ENCODE measurements at regions not wholly inside any gene's neighbourhood (a gene's known extent, or its start where the extent isn't known, plus 50 kb on each side); places are given as distances from the start of the nearest gene placed in this dataset.
A peak's percentile ranks its signal among the peaks of the same experiment; 100 is the strongest.
"Not testable (repeated sequence)": the region's sequence is repeated elsewhere in the genome, so short reads cannot be mapped to it uniquely, and the experiment has no call there.

GRCh38 chr3:145578471-145578870 is 582.5 kb downstream of the PLOD2 start:
- DNase-seq (ENCODE audit: low read depth): no peak

- DNase-seq (ENCODE audit: low read depth): no peak
Observed at GRCh38 chr3:145581694-145582093, 579.3 kb downstream of the PLOD2 start.

DNA sequence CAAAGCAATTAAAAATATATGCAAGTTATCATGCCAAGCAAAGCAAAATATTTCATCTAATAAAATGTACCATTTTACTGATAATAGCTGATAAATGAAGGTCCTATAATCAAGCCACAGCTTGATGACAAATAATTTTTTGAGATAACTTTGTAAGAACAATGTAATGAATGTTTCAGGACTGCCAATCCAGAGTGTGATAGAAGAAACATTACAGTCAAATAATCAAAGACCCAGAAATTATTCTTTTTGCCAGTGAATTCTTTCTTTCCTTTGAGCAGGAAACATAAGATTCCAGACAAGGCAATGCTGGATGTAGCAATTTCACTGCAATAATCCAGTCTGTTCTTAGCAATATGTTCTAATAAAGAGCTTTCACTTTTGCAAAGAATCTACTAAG is 556.1 kb downstream of the PLOD2 start:
- DNase-seq (ENCODE audit: low read depth): no peak

- no peak for DNase-seq (ENCODE audit: low read depth)
Observed at GRCh38 chr3:145620002-145620401, 541.0 kb downstream of the PLOD2 start.

DNA sequence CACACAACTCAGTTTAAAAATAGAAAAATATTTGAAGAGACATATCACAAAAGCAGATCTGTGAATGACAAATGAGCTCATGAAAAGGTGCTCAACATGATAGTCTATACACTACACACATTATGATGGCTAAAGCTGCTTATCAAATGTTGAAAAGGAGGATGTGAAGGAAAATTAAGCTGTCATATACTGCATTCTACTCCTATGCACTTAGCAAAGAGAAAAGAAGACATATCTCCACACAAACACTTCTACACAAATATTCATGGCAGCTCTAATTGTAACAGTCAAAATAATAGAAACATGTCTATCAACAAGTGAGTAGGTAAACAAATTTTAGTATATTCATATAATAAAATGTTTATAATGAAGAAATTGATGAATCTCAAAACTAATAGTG is 540.5 kb downstream of the PLOD2 start:
- no peak for DNase-seq (ENCODE audit: low read depth)

DNA sequence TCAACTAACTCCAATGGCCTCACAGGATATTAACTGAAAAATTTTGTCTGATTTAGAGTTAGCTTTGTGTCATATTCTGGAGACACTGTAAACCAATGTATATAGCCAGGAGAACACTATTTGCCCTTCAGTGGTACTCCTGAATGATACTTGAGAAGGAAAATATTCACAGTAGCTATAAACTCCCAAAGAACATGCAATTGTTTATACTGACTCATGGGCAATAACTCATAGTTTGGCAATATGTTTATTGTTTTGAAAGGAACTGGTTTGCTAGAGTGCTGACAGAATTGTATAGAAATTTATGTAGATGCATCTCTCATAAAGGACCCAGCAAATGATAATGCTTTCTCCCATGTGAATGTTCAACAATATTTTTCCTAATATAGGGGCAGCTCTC is 537.6 kb downstream of the PLOD2 start:
- no peak for DNase-seq (ENCODE audit: low read depth)

GRCh38 chr3:145628211-145628610 is 532.8 kb downstream of the PLOD2 start:
- no peak for DNase-seq (ENCODE audit: low read depth)

DNA sequence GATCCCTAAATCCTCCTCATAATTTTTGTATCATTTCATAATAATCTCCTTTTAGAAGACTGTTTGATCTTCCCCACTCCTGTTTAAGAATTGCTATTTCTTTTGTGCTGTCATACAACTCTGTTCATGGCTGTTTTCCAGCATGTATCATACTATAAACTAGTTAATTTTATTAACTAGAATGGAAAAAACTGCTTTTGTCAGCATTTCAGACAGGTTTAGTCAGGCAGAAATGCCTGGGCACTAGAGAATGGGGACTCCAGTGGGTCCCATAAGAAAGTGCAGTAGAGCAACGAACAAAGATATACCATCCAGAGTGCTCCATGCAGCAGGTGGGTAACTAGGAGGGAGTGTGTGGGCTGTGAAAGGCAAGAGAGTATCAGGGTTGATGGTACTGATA is 523.9 kb downstream of the PLOD2 start:
- DNase-seq (ENCODE audit: low read depth): no peak

- no peak for DNase-seq (ENCODE audit: low read depth)
Observed at GRCh38 chr3:145639003-145639606, 521.9 kb downstream of the PLOD2 start.

GRCh38 chr3:145639875-145640274 is 521.1 kb downstream of the PLOD2 start:
- DNase-seq (ENCODE audit: low read depth): no peak

DNA sequence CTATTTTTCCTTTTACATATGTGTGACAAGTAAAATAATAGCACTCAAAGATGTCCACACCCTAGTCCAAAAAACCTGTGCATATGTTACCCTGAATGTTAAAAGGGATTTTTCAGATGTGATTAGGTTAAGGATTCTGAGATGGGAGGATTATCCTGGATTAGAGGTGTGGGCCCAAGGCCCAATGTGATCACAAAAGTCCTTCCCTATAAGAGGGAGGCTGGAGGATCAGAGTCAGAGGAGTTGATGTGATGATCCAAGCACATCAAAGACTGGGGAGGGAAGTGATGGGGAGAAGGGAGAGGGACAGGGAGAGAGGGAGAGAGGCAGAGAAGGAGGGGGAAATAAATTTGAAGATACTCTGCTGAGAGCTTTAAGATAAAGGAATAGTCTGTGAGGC is 512.6 kb downstream of the PLOD2 start:
- no peak for DNase-seq (ENCODE audit: low read depth)

DNA sequence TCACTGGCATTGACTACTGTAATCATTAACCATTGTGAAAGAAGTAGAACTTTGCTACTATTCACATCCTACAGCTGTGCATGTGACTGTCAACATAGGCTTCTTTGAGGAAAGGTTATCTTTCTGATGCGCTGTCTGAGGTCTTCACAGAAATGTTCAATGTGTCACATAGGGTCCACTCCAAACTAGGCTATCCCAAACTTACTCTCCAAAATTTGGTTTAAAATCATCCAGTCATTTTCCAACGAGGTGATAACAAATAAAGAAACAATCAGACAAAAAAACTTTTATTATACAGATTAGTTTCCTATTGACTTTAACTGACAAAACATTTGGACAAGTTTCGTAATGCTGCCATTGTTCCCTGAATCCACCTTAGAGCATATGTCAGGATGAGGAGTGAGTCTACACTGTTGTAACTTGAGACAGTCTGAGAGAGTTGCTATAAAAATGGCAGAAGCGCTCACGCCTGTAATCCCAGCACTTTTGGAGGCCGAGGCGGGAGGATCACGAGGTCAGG is 511.6 kb downstream of the PLOD2 start:
- no peak for DNase-seq (ENCODE audit: low read depth)

GRCh38 chr3:145650170-145650569 is 510.8 kb downstream of the PLOD2 start:
- no peak for DNase-seq (ENCODE audit: low read depth)

DNA sequence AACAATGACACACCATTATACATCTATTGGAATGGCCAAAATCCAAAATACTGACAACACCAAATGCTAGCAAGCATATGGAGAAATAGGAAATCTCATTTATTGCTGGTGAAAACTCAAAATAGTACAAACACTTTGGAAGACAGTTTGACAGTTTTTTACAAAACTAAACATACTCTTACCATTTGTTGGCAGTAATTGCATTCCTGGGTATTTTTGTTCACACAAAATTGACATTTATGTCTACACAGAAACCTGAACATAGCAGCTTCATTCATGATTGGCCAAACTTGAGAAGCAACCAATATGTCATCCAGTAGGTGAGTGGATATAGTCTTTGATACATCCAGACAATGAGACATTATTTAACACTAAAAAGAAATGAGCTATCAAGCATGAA is 489.9 kb downstream of the PLOD2 start:
- no peak for DNase-seq (ENCODE audit: low read depth)

GRCh38 chr3:145673838-145674237 is 487.1 kb downstream of the PLOD2 start:
- DNase-seq (ENCODE audit: low read depth): no peak

DNA sequence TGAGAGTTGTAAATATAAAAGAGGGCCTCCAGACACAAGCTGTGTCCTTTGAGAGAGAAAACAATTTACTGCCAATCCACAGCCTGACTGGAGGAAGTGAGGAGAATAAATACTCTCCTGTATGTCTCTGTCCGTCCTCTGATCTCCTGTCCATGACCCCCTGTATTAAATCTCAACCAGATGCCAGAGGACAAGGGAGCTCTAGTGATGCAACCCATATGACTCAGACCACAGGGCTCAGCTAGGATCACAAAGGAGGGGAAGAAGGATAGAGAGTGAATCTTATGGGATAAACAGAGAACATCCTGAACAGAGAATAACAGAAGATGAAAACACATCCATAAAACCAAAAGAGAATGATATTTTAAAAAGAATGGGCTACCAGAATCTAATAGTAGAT is 482.6 kb downstream of the PLOD2 start:
- DNase-seq (ENCODE audit: low read depth): no peak

- no peak for DNase-seq (ENCODE audit: low read depth)
Observed at GRCh38 chr3:145681181-145681580, 479.8 kb downstream of the PLOD2 start.

DNA sequence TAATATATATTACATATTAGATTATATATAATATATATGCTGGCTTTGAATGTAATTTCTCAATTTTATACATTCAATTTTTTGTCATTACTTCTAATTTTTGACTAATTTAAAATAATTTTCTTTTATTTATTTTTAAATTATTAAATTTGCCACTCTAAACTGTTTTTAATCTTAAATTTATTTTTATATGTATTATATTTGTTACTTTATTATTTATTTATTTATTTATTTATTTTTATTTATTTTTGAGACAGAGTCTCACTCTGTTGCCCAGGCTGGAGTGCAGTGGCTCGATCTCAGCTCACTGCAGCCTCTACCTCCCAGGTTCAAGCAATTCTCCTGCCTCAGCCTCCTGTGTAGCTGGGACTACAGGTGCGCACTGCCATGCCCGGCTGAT is 473.0 kb downstream of the PLOD2 start:
- DNase-seq (ENCODE audit: low read depth): not testable (repeated sequence)

GRCh38 chr3:145692751-145693150 is 468.2 kb downstream of the PLOD2 start:
- no peak for DNase-seq (ENCODE audit: low read depth)

DNA sequence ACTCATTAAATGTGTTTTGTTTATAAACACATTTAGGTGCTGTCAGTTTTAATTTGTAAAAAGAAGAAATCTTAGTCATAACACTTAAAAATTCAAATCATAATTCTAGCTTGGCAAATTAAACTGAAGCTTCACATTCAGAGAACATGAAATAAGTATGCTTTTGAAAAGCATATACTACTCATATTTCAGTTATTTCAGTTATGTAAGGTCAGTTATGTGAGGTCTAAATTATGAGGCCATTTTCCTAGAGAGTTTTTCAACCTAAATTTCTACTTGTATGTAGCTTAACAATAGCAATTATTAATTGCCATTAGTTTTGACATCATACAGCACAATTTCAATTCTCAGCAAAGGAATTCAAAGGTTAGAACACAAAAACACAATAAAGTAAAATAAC is 465.0 kb downstream of the PLOD2 start:
- no peak for DNase-seq (ENCODE audit: low read depth)

DNA sequence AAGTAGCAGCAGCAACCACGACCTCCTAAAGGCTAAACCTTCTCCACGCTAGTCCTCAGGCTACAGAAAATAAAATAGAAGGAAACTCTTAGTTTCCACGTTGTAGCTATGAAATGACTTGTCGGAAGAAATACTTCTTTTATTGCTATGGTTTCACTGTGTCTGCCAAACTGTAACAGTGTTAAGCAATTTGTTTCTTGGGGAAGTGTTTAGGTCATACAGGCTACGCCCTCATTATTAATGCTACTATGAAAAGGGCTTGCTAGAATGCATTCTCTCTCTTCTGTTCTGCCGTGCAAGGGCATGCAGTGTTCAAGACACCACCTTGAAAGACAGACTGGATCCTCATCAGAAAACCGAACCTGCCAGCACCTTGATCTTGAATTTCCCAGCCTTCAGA is 462.7 kb downstream of the PLOD2 start:
- DNase-seq (ENCODE audit: low read depth): peak; percentile 13

DNA sequence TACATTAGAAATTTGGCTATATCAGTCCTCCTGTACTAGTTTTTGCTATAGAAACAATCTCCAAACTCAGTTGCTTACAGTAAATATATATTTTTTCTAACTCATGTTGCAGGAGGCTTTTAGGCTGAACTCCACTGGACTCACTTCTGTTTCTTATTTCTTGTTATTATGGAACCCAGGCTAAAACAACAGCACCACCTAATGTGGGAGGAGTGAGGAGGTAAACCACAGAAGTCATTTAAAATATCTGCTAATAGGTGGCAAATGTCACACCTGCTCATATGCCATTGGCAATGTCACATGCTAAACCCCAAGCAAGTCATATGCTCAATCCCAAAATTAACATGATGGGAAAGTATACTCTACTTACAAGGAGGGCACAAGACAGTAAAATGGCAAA is 462.2 kb downstream of the PLOD2 start:
- DNase-seq (ENCODE audit: low read depth): no peak

DNA sequence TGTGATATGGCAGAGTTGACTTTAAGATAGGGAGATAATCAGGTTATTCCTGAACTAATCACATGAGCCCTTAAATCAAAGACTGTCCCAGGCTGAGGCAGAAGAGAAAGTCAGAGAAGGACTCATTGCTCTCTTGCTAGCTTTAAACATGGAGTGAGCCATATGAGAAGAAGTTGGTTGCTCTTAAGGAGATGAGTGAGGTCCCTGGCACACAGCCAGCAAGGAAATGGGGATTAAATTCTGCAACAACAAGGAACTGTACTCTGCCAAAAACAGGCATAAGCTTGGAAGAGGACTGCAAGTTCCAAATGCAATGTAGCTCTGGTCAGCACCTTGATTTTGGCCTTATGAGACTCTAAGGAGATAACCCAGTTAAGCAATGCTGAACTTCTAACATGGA is 457.0 kb downstream of the PLOD2 start:
- no peak for DNase-seq (ENCODE audit: low read depth)

DNA sequence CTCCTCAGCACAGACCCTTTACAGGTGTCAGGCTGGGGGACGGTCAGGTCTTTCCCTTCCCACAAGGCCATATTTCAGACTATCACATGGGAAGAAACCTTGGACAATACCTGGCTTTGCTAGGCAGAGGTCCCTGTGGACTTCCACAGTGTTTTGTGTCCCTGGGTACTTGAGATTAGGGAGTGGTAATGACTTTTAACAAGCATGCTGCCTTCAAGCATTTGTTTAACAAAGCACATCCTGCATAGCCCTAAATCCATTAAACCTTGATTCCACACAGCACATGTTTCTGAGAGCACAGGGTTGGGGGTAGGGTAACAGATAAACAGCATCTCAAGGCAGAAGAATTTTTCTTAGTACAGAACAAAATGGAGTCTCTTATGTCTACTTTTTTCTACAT is 451.2 kb downstream of the PLOD2 start:
- DNase-seq (ENCODE audit: low read depth): not testable (repeated sequence)

- DNase-seq (ENCODE audit: low read depth): no peak
Observed at GRCh38 chr3:145716519-145716918, 444.5 kb downstream of the PLOD2 start.

All from GM04503 (cell line).